ENCODE measurements at regions not wholly inside any gene's neighbourhood (a gene's known extent, or its start where the extent isn't known, plus 50 kb on each side); places are given as distances from the start of the nearest gene placed in this dataset.

GRCh38 chr6:98516866-98517265 lies 317.5 kb upstream of the POU3F2 start:
- no peaks in the 10 kb centered on the region for H3K9me3 ChIP-seq (replicated peaks; ENCODE audit: control insufficient read depth, low read depth, low read length)
- no peak overlapping the region for H3K4me3 ChIP-seq (ENCODE audit: low read length)
- DNase-seq, result no peak
- WGBS (ENCODE audit: insufficient coverage), result no CpG with 5 or more reads among the region's 4 CpGs
- no peaks in the 10 kb centered on the region for H3K36me3 ChIP-seq (ENCODE audit: control insufficient read depth, insufficient read depth, low read length)
- H3K4me1 ChIP-seq (ENCODE audit: control insufficient read depth, insufficient read depth, low read length), result no peaks in the 10 kb centered on the region
- H3K27ac ChIP-seq (ENCODE audit: low read length), result no peak overlapping the region
- H3K27me3 ChIP-seq (ENCODE audit: control insufficient read depth, insufficient read depth, low read length), result no peaks in the 10 kb centered on the region

DNA sequence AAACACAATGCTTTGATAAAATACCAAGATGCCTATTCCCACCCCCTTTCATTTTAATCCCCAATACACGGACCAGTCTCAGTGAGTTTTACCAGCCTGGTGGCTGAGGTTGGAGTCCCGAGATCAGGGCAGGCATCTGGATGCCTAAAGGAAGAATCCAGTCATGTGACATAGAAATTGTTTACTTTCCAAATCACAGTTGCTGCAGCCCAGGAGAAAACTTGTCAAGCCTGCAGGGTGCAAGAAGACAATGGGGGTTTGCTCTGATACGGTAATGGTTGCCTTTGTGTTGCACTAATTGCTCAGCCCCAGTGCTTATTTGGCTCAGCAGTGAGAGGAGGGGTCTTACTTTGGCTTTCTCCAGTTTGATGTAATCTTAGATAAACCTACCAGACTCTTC lies 308.5 kb upstream of the POU3F2 start:
- H3K9me3 ChIP-seq (replicated peaks; ENCODE audit: control insufficient read depth, low read depth, low read length), result peaks cover 2% of the 10 kb centered on the region
- no peak overlapping the region for H3K27ac ChIP-seq (ENCODE audit: low read length)
- H3K27me3 ChIP-seq (ENCODE audit: control insufficient read depth, insufficient read depth, low read length), result no peaks in the 10 kb centered on the region
- whole genome bisulfite sequencing (ENCODE audit: insufficient coverage), result 80% methylated on average over 1 of the region's 3 CpGs
- no peak overlapping the region for H3K4me3 ChIP-seq (ENCODE audit: low read length)
- no peak for DNase-seq
- no peaks in the 10 kb centered on the region for H3K36me3 ChIP-seq (ENCODE audit: control insufficient read depth, insufficient read depth, low read length)
- no peaks in the 10 kb centered on the region for H3K4me1 ChIP-seq (ENCODE audit: control insufficient read depth, insufficient read depth, low read length)

DNA sequence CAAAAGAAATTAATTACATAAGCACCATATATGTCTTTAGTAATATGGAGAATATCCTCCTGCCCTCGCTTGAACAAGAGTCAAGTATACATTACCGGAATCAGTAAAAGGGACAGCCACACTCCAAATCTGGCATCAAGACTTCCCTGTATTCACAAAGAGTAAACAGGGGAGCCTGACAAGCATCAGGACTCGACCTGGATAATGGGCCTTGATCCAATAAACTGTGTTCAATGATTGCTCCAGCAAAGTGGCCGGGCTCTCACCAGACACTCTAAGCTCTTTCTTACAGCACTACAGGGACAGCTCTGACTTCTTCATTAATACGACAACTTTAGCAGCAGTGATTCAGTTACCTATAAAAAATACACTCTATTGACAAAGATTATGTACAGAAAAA lies 307.9 kb upstream of the POU3F2 start:
- H3K4me3 ChIP-seq (ENCODE audit: low read length), result no peak overlapping the region
- WGBS (ENCODE audit: insufficient coverage), result no CpG with 5 or more reads among the region's 5 CpGs
- H3K4me1 ChIP-seq (ENCODE audit: control insufficient read depth, insufficient read depth, low read length), result no peaks in the 10 kb centered on the region
- no peak for DNase-seq
- H3K27me3 ChIP-seq (ENCODE audit: control insufficient read depth, insufficient read depth, low read length), result no peaks in the 10 kb centered on the region
- peaks cover 2% of the 10 kb centered on the region for H3K9me3 ChIP-seq (replicated peaks; ENCODE audit: control insufficient read depth, low read depth, low read length)
- no peak overlapping the region for H3K27ac ChIP-seq (ENCODE audit: low read length)
- no peaks in the 10 kb centered on the region for H3K36me3 ChIP-seq (ENCODE audit: control insufficient read depth, insufficient read depth, low read length)

DNA sequence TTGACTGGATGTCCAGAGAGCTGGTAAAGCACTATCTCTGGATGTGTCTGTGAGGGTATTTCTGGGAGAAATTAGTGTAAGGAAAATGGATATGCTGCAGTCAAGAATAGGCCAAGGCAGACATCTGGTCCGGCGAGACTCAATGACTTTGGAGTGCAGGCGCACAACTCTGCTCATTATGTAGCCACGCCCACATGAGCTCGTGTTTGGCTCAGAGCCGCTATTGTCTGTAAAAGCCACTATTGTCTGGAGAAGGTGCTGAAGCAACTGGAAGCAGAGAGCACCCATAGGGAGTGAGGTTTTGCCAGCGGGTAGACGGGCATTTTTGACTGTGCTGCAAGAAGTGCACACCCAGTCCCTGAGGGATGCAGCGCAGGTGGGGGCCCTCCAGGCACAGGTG lies 305.0 kb upstream of the POU3F2 start:
- no peaks in the 10 kb centered on the region for H3K36me3 ChIP-seq (ENCODE audit: control insufficient read depth, insufficient read depth, low read length)
- no peaks in the 10 kb centered on the region for H3K4me1 ChIP-seq (ENCODE audit: control insufficient read depth, insufficient read depth, low read length)
- peaks cover 2% of the 10 kb centered on the region for H3K9me3 ChIP-seq (replicated peaks; ENCODE audit: control insufficient read depth, low read depth, low read length)
- H3K27ac ChIP-seq (ENCODE audit: low read length), result no peak overlapping the region
- WGBS (ENCODE audit: insufficient coverage), result 71% methylated on average over 9 of the region's 9 CpGs
- H3K4me3 ChIP-seq (ENCODE audit: low read length), result no peak overlapping the region
- DNase-seq, result no peak
- no peaks in the 10 kb centered on the region for H3K27me3 ChIP-seq (ENCODE audit: control insufficient read depth, insufficient read depth, low read length)

DNA sequence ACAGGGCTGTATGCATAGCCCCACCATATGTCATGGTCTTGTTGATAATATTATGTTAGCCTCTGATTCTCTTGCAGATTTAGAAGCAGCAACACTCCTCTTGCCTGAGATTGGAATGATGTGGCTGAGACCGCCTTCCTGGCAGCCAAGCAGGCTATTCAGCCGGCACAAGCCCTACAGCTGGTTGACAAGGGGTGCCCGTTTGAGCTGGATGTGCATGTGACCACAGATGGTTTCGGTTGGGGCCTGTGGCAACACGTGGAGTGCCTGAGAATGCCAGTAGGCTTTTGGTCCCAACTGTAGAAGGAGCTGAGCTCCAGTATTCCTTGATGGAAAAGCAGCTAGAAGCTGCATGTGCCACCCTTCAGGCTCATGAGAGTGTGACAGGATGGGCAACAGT lies 303.6 kb upstream of the POU3F2 start:
- no peaks in the 10 kb centered on the region for H3K36me3 ChIP-seq (ENCODE audit: control insufficient read depth, insufficient read depth, low read length)
- WGBS (ENCODE audit: insufficient coverage), result 69% methylated on average over 5 of the region's 5 CpGs
- H3K4me1 ChIP-seq (ENCODE audit: control insufficient read depth, insufficient read depth, low read length), result no peaks in the 10 kb centered on the region
- H3K27ac ChIP-seq (ENCODE audit: low read length), result no peak overlapping the region
- no peak for DNase-seq
- H3K9me3 ChIP-seq (replicated peaks; ENCODE audit: control insufficient read depth, low read depth, low read length), result peaks cover 2% of the 10 kb centered on the region
- H3K27me3 ChIP-seq (ENCODE audit: control insufficient read depth, insufficient read depth, low read length), result no peaks in the 10 kb centered on the region
- no peak overlapping the region for H3K4me3 ChIP-seq (ENCODE audit: low read length)

DNA sequence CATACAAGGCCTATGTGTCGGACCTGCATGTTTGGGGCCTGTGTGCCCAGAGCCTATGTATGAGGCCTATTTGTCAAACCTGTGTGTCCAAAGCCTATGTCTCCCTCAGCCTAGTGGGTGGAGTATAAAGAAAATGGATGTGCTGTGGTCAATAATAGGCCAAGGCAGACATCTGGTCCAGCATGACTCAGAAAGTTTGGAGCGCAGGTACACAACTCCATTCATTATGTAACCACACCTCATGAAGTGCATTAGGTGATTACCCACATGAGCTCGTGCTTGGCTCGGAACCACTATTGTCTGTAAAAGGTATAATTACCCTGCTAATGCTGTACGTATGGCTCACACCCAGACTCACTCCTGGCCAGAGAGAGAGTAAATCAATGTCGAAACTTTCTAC lies 302.4 kb upstream of the POU3F2 start:
- WGBS (ENCODE audit: insufficient coverage), result 82% methylated on average over 4 of the region's 6 CpGs
- no peak for DNase-seq
- no peaks in the 10 kb centered on the region for H3K4me1 ChIP-seq (ENCODE audit: control insufficient read depth, insufficient read depth, low read length)
- H3K27ac ChIP-seq (ENCODE audit: low read length), result no peak overlapping the region
- no peaks in the 10 kb centered on the region for H3K27me3 ChIP-seq (ENCODE audit: control insufficient read depth, insufficient read depth, low read length)
- H3K36me3 ChIP-seq (ENCODE audit: control insufficient read depth, insufficient read depth, low read length), result no peaks in the 10 kb centered on the region
- H3K9me3 ChIP-seq (replicated peaks; ENCODE audit: control insufficient read depth, low read depth, low read length), result peaks cover 2% of the 10 kb centered on the region
- H3K4me3 ChIP-seq (ENCODE audit: low read length), result no peak overlapping the region

GRCh38 chr6:98539741-98540140 lies 294.6 kb upstream of the POU3F2 start:
- WGBS (ENCODE audit: insufficient coverage), result 80% methylated on average over 1 of the region's 2 CpGs
- H3K27me3 ChIP-seq (ENCODE audit: control insufficient read depth, insufficient read depth, low read length), result no peaks in the 10 kb centered on the region
- no peaks in the 10 kb centered on the region for H3K36me3 ChIP-seq (ENCODE audit: control insufficient read depth, insufficient read depth, low read length)
- H3K9me3 ChIP-seq (replicated peaks; ENCODE audit: control insufficient read depth, low read depth, low read length), result no peaks in the 10 kb centered on the region
- no peak overlapping the region for H3K4me3 ChIP-seq (ENCODE audit: low read length)
- no peaks in the 10 kb centered on the region for H3K4me1 ChIP-seq (ENCODE audit: control insufficient read depth, insufficient read depth, low read length)
- DNase-seq, result no peak
- H3K27ac ChIP-seq (ENCODE audit: low read length), result no peak overlapping the region

DNA sequence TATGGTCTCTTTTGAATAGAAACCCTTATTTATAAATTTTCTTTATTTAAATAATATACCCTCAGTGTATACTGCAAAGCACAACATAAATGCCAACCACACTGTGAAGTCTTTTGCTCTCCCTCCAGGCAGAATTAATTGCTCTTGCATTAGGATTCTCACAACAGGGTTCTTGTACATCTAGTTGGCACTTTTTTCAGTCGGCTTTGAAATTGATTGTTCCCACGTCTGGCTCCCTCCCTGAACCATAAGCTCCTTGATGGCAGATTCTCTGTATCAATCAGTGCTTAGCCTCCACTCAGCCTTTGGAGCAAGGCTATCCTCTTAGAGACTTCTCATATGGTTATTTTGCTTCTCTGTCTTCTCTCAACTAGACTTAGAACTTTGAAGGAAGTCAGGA lies 288.0 kb upstream of the POU3F2 start:
- Histone ChIP-seq H3K36me3 (ENCODE audit: control insufficient read depth, insufficient read depth, low read length) (no peaks in the 10 kb centered on the region), H3K27ac (ENCODE audit: low read length) (no peak overlapping the region), H3K27me3 (ENCODE audit: control insufficient read depth, insufficient read depth, low read length) (no peaks in the 10 kb centered on the region), H3K4me3 (ENCODE audit: low read length) (no peak overlapping the region), H3K9me3 (replicated peaks; ENCODE audit: control insufficient read depth, low read depth, low read length) (no peaks in the 10 kb centered on the region), H3K4me1 (ENCODE audit: control insufficient read depth, insufficient read depth, low read length) (no peaks in the 10 kb centered on the region)
- DNase-seq, result no peak
- WGBS (ENCODE audit: insufficient coverage), result 64% methylated on average over 2 of the region's 2 CpGs

DNA sequence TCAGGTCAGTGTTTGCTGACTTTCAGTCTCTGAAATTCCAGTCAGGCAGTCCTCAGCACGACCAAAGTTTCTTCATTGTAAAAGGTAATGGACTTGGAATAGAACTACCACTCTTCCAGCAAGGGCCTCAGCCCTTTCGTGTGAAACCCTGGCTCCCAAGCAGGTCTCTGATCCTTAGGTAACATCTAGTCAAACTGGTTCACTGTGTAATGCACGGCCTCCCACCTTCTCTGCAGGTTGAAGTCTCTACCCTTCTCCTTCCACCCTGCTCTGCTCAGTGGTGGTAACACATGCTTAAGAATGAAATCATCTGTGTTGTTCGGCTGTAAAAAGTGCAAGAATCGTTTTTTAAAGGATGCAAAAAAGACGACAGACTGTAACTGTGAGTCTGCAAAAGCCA lies 287.2 kb upstream of the POU3F2 start:
- no peak overlapping the region for H3K27ac ChIP-seq (ENCODE audit: low read length)
- H3K27me3 ChIP-seq (ENCODE audit: control insufficient read depth, insufficient read depth, low read length), result no peaks in the 10 kb centered on the region
- no peak overlapping the region for H3K4me3 ChIP-seq (ENCODE audit: low read length)
- 37% methylated on average over 2 of the region's 6 CpGs for WGBS (ENCODE audit: insufficient coverage)
- H3K9me3 ChIP-seq (replicated peaks; ENCODE audit: control insufficient read depth, low read depth, low read length), result no peaks in the 10 kb centered on the region
- no peak for DNase-seq
- no peaks in the 10 kb centered on the region for H3K4me1 ChIP-seq (ENCODE audit: control insufficient read depth, insufficient read depth, low read length)
- no peaks in the 10 kb centered on the region for H3K36me3 ChIP-seq (ENCODE audit: control insufficient read depth, insufficient read depth, low read length)

GRCh38 chr6:98547634-98548033 lies 286.7 kb upstream of the POU3F2 start:
- no peaks in the 10 kb centered on the region for H3K27me3 ChIP-seq (ENCODE audit: control insufficient read depth, insufficient read depth, low read length)
- WGBS (ENCODE audit: insufficient coverage), result 29% methylated on average over 2 of the region's 5 CpGs
- no peak for DNase-seq
- no peak overlapping the region for H3K4me3 ChIP-seq (ENCODE audit: low read length)
- no peaks in the 10 kb centered on the region for H3K4me1 ChIP-seq (ENCODE audit: control insufficient read depth, insufficient read depth, low read length)
- no peaks in the 10 kb centered on the region for H3K36me3 ChIP-seq (ENCODE audit: control insufficient read depth, insufficient read depth, low read length)
- H3K9me3 ChIP-seq (replicated peaks; ENCODE audit: control insufficient read depth, low read depth, low read length), result no peaks in the 10 kb centered on the region
- no peak overlapping the region for H3K27ac ChIP-seq (ENCODE audit: low read length)

- Histone ChIP-seq H3K27me3 (ENCODE audit: control insufficient read depth, insufficient read depth, low read length) (no peaks in the 10 kb centered on the region), H3K4me3 (ENCODE audit: low read length) (no peak overlapping the region), H3K36me3 (ENCODE audit: control insufficient read depth, insufficient read depth, low read length) (no peaks in the 10 kb centered on the region), H3K27ac (ENCODE audit: low read length) (no peak overlapping the region), H3K4me1 (ENCODE audit: control insufficient read depth, insufficient read depth, low read length) (no peaks in the 10 kb centered on the region), H3K9me3 (replicated peaks; ENCODE audit: control insufficient read depth, low read depth, low read length) (no peaks in the 10 kb centered on the region)
- no peak for DNase-seq
- no CpG with 5 or more reads among the region's 1 CpG for WGBS (ENCODE audit: insufficient coverage)
Observed at GRCh38 chr6:98548301-98548700, 286.1 kb upstream of the POU3F2 start.

Measured in muscle of leg (tissue), 3 donors.